CD4-positive, alpha-beta T cell (primary cell): ENCODE measurements at regions not wholly inside any gene's neighbourhood (a gene's known extent, or its start where the extent isn't known, plus 50 kb on each side); places are given as distances from the start of the nearest gene placed in this dataset.

Source experiments
- ATAC-seq: fragments of 200-7000 bp; cut with Tn5 transposase; one replicate; pipeline ENCODE4 v1.10.0; 2022; ENCODE audit warnings: mild to moderate bottlenecking; ENCODE audit not compliant: poor library complexity
- CTCF ChIA-PET: fragments of 350-600 bp; sonication (Branson Sonifier 250); formaldehyde crosslinking; loops from one replicate; lab custom pipeline; 2021; ENCODE audit warnings: antibody characterized with exemption, inconsistent platforms; lab: Charles Lee
- POLR2A ChIA-PET: fragments of 350-600 bp; sonication (Branson Sonifier 250); formaldehyde crosslinking; loops from one replicate; lab custom pipeline; 2021; ENCODE audit warnings: antibody characterized with exemption, inconsistent platforms; lab: Charles Lee
- DNase-seq, 14 experiments: peaks; one replicate each; pipeline ENCODE4 v3.0.0-alpha.2; 2013 to 2020; ENCODE audit warnings: mixed read lengths in 2 of 14
- H3K27ac ChIP-seq, 2 donors: one replicate each; pipeline versions ENCODE4 v1.5.1 to v1.7.0; 2013; ENCODE audit warnings: low read length in 2 of 2, low read depth in 1 of 2, mild to moderate bottlenecking in 1 of 2
- H3K27me3 ChIP-seq, 2 experiments: 1 replicate in 1 of 2; 2 replicates in 1 of 2; pipeline versions ENCODE4 v1.6.1 to v1.7.0; 2013; ENCODE audit warnings: low read length in 2 of 2, control low read depth in 1 of 2, mild to moderate bottlenecking in 1 of 2, moderate library complexity in 1 of 2; ENCODE audit not compliant: insufficient read depth in 2 of 2, control insufficient read depth in 1 of 2
- H3K36me3 ChIP-seq: one replicate; pipeline ENCODE4 v1.6.1; 2013; ENCODE audit warnings: low read length, control low read depth; ENCODE audit not compliant: insufficient read depth
- H3K4me1 ChIP-seq: one replicate; pipeline ENCODE4 v1.6.1; 2013; ENCODE audit warnings: low read length, control low read depth; ENCODE audit not compliant: insufficient read depth
- H3K4me3 ChIP-seq: one replicate; pipeline ENCODE4 v1.5.1; 2013; ENCODE audit warnings: mild to moderate bottlenecking, low read length, moderate library complexity
- H3K9me3 ChIP-seq, 2 experiments: 1 replicate in 1 of 2; 2 replicates in 1 of 2; pipeline versions ENCODE4 v1.6.1 to v1.7.0; 2013; ENCODE audit warnings: low read length in 2 of 2, mild to moderate bottlenecking in 2 of 2, control low read depth in 1 of 2, moderate library complexity in 1 of 2; ENCODE audit not compliant: control insufficient read depth in 1 of 2, insufficient read depth in 1 of 2
- H3K27ac Mint-ChIP-seq: one replicate; pipeline ENCODE4 v1.8.0; 2020; ENCODE audit warnings: mixed read lengths
- H3K27me3 Mint-ChIP-seq: one replicate; pipeline ENCODE4 v1.8.0; 2021; ENCODE audit warnings: mixed read lengths
- H3K36me3 Mint-ChIP-seq: one replicate; pipeline ENCODE4 v1.8.0; 2021; ENCODE audit warnings: low read depth, mixed read lengths
- H3K4me1 Mint-ChIP-seq: one replicate; pipeline ENCODE4 v1.8.0; 2021; ENCODE audit warnings: low read depth, mixed read lengths
- H3K4me3 Mint-ChIP-seq: one replicate; pipeline ENCODE4 v1.8.0; 2020; ENCODE audit warnings: mild to moderate bottlenecking, mixed read lengths
- H3K9me3 Mint-ChIP-seq: one replicate; pipeline ENCODE4 v1.8.0; 2020; ENCODE audit warnings: mixed read lengths
- intact Hi-C, 2 experiments: fragments of 100-400 bp; cut with DNase I in 1 of 2; cut with micrococcal nuclease in 1 of 2; formaldehyde crosslinking; loops; one replicate each; pipeline versions ENCODE4 v1.15.1 to v1.9.0; 2023 to 2025; cut with DNase I, micrococcal nuclease
- TF ChIP-seq, protein P1 (sequence below): fragments of 200-600 bp; IDR thresholded peaks from one replicate; pipeline ENCODE4 v1.8.0; 2022; ENCODE audit warnings: antibody characterized with exemption, mild to moderate bottlenecking

DNA sequence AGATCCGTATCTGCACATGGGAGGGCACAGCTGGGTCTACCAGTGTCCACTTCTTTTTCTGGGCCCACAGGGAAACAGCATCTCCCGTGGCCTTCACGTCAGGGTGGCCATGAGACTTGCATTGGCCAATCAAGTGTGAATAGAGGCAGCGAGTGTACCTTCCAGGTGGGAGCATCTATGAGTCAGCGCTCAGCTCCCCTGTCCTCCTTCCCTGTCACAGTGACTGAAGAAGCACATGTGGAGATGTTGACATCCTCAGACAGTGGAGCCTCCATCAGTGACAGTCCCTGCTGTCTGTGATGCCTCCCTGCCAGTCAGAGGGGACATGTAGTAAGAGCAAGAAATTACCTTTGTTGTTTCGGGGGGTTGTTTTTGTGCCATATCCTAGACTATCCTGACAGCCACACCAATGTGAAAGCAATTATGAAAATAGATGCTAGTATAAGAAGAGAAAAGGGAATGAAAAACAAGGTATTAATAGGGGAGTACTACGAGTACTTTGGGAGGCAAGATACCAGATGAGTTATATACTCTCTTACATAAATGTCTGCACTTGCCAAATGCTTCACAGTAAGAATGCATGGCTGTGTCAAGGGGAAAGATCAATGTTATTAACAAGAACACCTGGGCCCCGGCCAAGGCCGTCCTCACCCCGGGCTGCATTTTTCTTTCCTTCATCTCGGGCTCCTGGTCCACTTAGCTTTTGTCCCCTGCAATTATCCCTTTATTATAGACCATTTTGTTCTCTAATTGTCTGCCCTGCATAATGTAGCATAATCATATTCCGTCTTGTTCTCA is 86.0 kb downstream of the MATN1 start:
- Histone ChIP-seq H3K27ac (no peak overlapping the region), H3K9me3 (no peaks in the 10 kb centered on the region), H3K4me3 (no peak overlapping the region), H3K36me3 (no peaks in the 10 kb centered on the region), H3K27me3 (peaks cover under 1 to 1% of the 10 kb centered on the region in 2 experiments), H3K4me1 (no peaks in the 10 kb centered on the region)
- DNase-seq: no peak
- H3K27me3 Mint-ChIP-seq: peaks cover 11% of the 10 kb centered on the region
- ChIA-PET POLR2A (no interaction called here), CTCF (no interaction called here)
- intact Hi-C loops: no loop called here
- no peak for ATAC-seq
- TF ChIP-seq, protein P1, sequence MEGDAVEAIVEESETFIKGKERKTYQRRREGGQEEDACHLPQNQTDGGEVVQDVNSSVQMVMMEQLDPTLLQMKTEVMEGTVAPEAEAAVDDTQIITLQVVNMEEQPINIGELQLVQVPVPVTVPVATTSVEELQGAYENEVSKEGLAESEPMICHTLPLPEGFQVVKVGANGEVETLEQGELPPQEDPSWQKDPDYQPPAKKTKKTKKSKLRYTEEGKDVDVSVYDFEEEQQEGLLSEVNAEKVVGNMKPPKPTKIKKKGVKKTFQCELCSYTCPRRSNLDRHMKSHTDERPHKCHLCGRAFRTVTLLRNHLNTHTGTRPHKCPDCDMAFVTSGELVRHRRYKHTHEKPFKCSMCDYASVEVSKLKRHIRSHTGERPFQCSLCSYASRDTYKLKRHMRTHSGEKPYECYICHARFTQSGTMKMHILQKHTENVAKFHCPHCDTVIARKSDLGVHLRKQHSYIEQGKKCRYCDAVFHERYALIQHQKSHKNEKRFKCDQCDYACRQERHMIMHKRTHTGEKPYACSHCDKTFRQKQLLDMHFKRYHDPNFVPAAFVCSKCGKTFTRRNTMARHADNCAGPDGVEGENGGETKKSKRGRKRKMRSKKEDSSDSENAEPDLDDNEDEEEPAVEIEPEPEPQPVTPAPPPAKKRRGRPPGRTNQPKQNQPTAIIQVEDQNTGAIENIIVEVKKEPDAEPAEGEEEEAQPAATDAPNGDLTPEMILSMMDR: no peak
- no peaks in the 10 kb centered on the region for H3K36me3 Mint-ChIP-seq
- no peak overlapping the region for H3K27ac Mint-ChIP-seq
- H3K9me3 Mint-ChIP-seq: no peaks in the 10 kb centered on the region
- H3K4me3 Mint-ChIP-seq: no peak overlapping the region
- no peaks in the 10 kb centered on the region for H3K4me1 Mint-ChIP-seq

DNA sequence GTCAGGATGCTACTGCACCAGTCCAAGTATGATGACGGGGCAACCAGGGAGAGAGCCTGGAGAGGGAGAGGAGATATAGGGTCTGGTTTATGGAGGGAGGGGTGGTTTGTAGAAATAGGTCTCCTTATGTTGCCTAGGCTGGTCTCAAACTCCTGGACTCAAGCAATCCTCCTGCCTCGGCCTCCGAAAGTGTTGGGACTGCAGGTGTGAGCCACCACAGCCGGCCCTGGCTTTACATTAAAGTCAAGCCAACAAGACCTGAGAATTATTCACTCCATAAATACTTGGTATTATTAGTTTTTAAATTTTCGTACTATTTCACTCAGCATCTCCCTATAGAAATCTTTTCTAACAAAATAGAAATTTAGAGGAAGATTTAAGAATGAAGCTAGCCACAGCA is 86.8 kb downstream of the MATN1 start:
- Mint-ChIP-seq H3K27me3 (peaks cover 13% of the 10 kb centered on the region), H3K27ac (no peak overlapping the region), H3K36me3 (no peaks in the 10 kb centered on the region), H3K4me1 (no peaks in the 10 kb centered on the region), H3K9me3 (no peaks in the 10 kb centered on the region), H3K4me3 (no peak overlapping the region)
- DNase-seq (no peak), ATAC-seq (no peak)
- intact Hi-C loops: no loop called here
- Histone ChIP-seq H3K36me3 (no peaks in the 10 kb centered on the region), H3K27ac (no peak overlapping the region), H3K4me3 (no peak overlapping the region), H3K9me3 (no peaks in the 10 kb centered on the region), H3K4me1 (no peaks in the 10 kb centered on the region), H3K27me3 (no peaks in the 10 kb centered on the region)
- TF ChIP-seq, protein P1: no peak
- POLR2A ChIA-PET: no interaction called here
- CTCF ChIA-PET: interaction anchor here (0.6 kb wide), 1 partner anchor 501 kb away, joined by 4 read pairs; no protein-coding TSS in a partner anchor

DNA sequence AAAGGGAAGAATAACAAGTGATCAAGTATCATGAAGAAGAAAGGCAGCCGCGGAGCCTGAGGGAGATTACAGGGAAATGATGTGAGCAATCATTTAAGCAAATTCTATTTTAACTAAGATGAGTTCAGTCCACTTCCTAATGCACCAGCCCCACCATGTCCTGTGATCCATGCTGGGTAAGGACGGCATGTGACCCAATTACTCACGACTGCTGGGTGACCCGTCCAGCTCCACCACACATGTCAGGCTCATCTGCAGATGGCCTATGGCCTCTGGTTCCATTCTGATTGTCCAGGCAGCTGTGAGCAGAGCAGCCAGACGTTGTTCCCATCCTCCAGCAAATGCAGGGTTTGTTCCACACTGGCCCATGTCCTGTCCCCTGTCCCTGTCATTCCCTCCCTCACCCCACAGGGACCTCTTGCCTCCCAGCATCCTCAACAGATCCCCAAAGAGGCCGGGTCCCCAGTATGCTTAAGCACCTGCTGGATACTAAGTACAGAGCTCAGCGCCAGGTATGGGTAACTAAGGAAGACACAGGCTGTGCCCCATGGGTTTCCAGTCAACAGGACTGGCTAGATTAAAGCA is 87.9 kb downstream of the MATN1 start:
- Histone ChIP-seq H3K4me1 (no peaks in the 10 kb centered on the region), H3K27ac (no peak overlapping the region), H3K36me3 (no peaks in the 10 kb centered on the region), H3K27me3 (no peaks in the 10 kb centered on the region), H3K9me3 (no peaks in the 10 kb centered on the region), H3K4me3 (no peak overlapping the region)
- POLR2A ChIA-PET: no interaction called here
- ATAC-seq (no peak), DNase-seq (no peak)
- no peak overlapping the region for H3K27ac Mint-ChIP-seq
- intact Hi-C loops: no loop called here
- no peaks in the 10 kb centered on the region for H3K4me1 Mint-ChIP-seq
- H3K27me3 Mint-ChIP-seq: peaks cover 15% of the 10 kb centered on the region
- no peak overlapping the region for H3K4me3 Mint-ChIP-seq
- no peaks in the 10 kb centered on the region for H3K36me3 Mint-ChIP-seq
- CTCF ChIA-PET: no interaction called here
- TF ChIP-seq, protein P1: no peak
- no peaks in the 10 kb centered on the region for H3K9me3 Mint-ChIP-seq
